COLO668 (cell line): ENCODE measurements at regions not wholly inside any gene's neighbourhood (a gene's known extent, or its start where the extent isn't known, plus 50 kb on each side); places are given as distances from the start of the nearest gene placed in this dataset.
"Not testable (repeated sequence)": the region's sequence is repeated elsewhere in the genome, so short reads cannot be mapped to it uniquely, and the experiment has no call there.

Experiments used
- DNase-seq: peaks from one replicate; lab custom pipeline; 2025; ENCODE audit not compliant: unreplicated experiment; lab: John Stamatoyannopoulos, UW

DNA sequence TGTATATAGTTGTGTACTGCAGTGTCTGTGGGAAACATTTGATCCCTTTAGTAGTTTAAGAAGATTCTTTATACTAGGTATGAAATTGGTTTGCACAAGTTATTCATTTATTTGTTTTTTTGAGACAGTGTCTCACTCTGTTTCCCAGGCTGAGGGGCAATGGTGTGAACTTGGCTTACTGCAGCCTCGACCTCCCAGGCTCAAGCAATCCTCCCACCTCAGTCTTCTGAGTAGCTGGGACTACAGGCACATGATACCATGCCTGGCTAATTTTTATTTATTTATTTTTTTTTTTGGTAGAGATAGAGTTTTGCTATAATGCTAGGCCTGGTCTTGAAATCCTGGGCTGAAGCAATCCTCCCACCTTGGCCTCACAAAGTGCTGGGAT lies 209.4 kb downstream of the RASSF9 start:
- DNase-seq: no peak

GRCh38 chr12:85627584-85627983 lies 208.6 kb downstream of the RASSF9 start:
- DNase-seq: no peak

DNA sequence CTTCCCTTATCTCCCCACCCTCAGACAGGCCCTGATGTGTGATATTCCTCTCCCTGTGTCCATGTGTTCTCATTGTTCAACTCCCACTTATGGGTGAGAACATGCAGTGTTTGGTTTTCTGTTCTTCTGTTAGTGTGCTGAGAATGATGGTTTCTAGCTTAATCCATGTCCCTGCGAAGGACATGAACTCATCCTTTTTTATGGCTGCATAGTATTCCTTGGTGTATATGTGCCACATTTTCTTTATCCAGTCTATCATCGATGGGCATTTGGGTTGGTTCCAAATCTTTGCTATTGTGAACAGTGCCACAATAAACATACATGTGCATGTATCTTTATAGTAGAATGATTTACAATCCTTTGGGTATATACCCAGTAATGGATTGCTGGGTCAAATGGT lies 207.6 kb downstream of the RASSF9 start:
- not testable (repeated sequence) for DNase-seq

DNA sequence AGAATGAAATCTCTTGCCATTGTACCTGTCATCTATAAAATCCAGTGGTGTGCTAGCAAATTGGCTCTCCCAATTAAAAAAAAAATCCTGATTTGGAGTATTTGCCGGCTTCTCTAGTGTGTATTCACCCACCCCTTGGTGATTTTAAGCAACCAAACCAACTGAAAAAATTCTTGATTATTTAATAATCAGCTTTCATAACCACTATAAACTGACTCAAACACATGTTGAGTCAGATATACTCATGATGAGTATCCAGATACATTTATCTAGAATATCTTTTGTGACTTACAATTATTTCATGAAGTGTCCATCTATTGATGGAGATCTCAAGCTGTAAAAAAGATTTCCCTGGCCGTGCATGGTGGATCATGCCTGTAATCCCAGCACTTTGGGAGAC lies 205.4 kb downstream of the RASSF9 start:
- DNase-seq: no peak

DNA sequence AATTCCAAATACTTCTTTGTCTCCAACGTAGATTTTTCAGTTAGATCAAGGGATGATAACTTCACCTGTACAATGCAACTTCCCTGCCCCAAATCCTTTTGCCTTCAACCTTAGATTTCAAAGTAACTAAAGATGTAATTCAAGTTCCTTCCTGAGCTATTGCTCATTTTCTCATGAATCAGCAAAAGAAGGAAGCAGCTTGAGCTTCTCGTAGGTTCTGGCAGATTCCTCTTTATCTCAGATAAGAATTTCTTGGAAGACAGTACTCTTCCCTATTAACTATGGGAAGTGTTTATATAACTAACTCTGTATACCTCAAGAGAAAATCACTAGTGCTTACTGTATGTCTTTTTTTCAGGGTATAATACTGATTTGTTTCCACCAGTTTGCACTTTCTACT lies 203.8 kb downstream of the RASSF9 start:
- no peak for DNase-seq

- no peak for DNase-seq
Measured at GRCh38 chr12:85633491-85633890, 202.7 kb downstream of the RASSF9 start.

DNA sequence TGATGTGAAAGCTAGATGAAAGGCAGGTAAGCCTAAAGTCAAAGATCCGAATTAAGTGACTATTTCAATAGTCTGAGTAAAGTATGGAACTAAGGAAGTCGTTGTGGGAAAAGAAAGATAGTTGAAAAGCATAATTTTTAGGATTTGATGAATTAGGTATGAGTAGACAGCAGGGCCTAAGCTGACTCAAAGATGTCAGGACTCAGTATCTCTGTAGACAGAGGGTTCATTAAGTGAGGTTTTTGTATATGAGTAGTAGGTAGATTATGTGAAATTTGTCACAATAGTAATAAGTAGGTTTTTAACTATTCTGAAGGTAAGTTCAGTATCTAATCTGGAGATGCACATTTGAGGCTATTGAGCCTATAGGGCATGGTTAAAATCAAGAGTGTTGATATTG lies 196.4 kb downstream of the RASSF9 start:
- no peak for DNase-seq

DNA sequence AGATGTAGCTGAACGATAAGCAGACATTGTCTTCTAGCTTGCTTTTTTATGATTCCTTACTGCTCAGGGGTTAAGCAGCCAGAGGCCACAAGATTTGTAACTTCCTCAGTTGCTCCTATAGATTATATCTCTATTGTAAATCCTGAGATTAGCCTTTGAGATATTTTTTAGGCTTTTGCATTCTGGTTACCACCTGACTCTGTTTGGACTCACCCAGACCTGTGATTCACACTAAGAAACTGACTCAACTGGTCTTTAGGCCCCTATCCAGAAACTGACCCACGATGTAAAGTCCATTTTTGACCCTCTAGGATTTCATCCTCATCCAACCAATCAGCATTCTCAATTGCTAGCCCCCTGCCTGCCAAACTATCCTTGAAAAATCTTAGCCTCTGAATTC lies 194.4 kb downstream of the RASSF9 start:
- no peak for DNase-seq

GRCh38 chr12:85642288-85642687 lies 193.9 kb downstream of the RASSF9 start:
- DNase-seq: no peak

- DNase-seq: no peak
Measured at GRCh38 chr12:85642808-85643207, 193.4 kb downstream of the RASSF9 start.

- no peak for DNase-seq
Measured at GRCh38 chr12:85644508-85644907, 191.7 kb downstream of the RASSF9 start.

DNA sequence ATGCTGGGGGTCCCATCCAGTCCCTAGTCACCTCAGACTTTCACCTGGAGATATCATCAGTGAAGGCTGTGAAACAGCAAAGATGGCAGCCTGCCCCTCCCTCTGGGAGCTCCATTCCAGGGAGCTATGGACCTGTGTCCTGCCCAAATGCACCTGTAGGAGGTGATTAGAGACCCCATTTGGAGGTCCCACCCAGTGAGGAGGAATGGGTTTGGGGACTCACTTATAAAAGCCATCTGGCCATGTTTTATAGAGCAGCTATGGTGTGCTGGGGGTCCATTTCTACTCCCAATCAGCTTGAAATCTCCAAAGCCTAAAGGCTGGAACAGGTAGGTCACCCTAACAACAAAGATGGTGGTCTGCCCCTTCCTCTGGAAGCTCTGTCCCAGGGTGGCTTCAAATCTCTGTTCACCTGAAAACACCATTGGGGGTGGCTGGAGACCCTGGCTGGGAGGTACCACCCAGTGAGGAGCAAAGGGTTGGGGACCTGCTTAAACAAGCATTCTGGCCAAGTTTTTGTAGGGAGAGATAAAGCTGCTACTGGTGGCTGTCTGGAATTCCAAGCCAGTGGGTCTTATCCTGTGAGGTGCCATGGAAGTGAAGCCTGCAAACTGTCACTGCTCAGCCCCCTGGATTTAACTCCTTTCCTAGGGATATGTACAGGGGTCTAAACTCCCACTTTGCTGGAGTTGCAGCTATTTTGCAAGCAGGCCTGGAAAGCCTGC lies 182.3 kb downstream of the RASSF9 start:
- no peak for DNase-seq

DNA sequence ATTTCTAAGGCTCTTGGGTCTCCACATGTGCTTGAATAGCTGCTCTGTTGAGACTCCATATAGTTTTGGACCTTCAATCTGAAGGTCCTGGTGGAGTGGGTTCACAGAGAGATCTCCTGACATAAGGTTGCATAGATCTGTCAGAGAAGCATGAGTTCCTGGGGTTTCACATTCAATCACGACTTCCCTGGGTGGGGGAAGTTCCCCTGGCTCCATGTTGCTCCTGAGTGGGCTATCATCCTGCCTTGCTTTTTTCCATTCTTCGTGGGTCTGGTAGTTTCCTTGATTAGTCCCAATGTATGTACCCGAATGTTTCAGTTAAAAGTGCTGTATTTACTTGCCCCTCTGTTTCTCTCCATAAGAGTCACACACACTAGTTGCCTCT lies 181.8 kb downstream of the RASSF9 start:
- no peak for DNase-seq

DNA sequence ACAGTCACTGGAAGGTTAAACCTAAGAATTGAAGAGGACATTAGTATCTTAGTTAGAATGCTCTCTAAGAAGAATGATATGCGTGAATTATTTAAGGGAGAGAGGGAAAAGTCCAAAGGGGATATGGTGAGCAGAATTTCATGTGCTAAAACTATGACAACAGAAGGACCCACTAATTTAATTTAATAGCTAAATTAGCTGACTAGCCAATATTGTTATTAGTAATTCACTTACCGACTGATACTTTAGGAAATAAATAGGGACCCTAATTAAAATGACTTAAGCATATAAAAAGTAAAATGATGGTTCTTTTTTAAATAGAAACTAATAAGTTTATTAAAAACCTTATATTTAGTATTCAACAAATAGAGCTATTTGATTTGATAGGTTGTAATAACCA lies 179.6 kb downstream of the RASSF9 start:
- DNase-seq: no peak

DNA sequence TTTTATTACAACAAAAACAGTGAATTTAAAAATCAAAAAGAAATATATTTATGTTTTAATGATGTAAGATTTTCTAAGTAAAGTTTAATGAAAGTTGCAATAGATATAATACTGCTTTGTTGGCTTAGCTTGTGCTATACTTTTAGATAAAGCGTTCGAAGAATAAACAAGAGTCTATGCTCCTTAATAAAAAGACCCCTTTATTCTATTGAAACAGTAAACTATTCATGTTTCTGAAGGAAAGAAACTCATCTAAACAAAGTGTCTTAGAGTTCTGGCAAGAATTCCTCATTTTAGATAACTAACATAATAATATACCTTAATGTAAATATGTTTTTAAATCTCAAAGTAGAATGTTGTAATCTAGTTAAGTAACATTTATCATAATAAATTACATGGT lies 179.0 kb downstream of the RASSF9 start:
- DNase-seq: no peak

GRCh38 chr12:85657836-85658630 lies 178.2 kb downstream of the RASSF9 start:
- DNase-seq: no peak

- DNase-seq: no peak
Measured at GRCh38 chr12:85659754-85660530, 176.3 kb downstream of the RASSF9 start.

- DNase-seq: no peak
Measured at GRCh38 chr12:85661461-85662206, 174.6 kb downstream of the RASSF9 start.

DNA sequence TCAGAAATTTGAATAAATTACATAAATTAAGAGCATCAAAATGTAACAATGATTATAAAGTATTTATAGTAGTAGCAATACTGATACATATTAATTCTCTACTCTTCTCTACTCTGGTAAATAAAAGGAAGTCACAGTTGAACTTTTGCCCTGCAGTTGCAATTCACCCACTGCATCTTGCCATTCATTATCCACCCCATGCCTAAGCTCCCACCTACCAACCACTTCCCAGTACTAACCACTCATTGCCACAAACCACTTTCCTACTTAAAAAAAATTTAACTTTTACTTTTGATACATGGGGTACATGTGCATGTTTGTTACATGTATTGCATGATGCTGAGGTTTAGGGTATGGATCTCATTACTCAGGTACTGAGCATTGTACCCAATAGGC lies 174.0 kb downstream of the RASSF9 start:
- no peak for DNase-seq

DNA sequence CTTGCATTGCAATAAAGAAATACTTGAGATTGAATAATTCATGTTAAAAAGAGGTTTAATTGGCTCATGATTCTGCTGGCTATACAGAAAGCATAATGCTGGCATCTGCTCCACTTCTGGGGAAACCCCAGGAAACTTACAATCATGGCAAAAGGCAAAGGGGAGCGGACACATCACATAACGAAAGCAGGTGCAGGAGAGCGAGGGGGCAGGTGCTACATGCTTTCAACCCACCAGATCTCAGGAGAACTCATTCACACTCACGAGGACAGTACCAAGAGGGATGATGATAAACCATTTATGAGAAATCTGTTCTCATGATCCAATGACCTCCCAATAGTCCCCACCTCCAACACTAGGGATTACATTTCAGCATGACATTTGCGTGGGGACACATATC lies 172.6 kb downstream of the RASSF9 start:
- no peak for DNase-seq

DNA sequence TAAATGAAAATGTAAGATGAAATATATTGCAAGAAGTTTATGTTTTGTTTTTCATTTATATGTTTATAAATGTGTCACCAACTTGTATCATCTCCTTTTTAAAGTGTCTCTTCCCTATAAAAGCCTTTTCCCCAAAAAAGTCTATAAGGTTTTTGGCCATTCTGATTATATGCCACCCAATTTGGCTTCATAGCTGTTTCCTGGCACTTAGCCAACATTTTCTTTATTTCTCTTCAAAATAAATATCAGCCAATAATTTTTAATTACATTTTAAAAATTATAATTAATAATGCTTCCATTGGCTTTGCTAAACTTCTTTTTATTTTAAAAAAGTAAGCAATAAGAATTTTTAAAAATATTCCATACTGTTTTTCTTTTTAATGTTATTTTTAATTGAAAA lies 171.8 kb downstream of the RASSF9 start:
- no peak for DNase-seq
